HG02981 (cell line): ENCODE measurements at regions not wholly inside any gene's neighbourhood (a gene's known extent, or its start where the extent isn't known, plus 50 kb on each side); places are given as distances from the start of the nearest gene placed in this dataset.

Source experiments
- ATAC-seq: cut with Tn5 transposase; IDR thresholded peaks from one replicate; pipeline ENCODE4 v1.9.1; 2021; ENCODE audit warnings: mild to moderate bottlenecking, moderate library complexity; ENCODE audit not compliant: unreplicated experiment

DNA sequence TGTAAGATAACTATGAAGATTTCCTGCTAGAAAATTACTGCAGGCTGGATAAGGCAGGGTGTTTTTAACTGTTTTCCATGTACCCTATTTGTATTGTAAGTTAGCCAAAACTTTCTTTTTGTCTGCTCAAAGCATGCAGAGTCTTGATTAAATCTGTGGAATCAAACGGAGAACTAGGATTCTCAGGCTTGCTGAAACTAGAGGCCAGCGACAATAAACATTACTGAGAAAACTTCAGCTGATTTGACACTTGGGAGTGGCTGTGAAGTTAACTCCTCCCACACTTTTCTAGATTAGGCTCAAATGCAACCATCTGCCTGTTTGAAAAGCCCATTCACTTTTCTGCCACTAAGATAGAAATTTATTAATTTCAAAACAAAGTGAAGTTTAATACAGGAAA lies 153.2 kb upstream of the FRMD4B start:
- ATAC-seq: no peak

DNA sequence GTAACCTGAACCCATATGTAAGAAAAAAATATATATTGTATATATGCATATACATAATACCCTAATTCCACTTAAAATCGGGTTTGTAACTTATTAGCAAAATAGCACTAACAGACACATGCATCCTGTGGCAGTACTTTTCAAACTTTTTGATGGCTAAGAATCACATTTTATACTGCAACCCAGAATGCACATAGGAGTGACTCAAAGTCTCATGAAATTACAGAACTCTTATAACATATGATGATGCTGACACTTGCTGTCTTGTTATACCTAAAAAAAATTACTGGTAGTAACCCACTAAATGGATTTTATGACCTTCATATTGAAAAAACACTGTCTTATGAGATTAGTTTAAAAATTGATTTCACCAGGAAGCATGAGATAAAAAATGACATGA lies 152.4 kb upstream of the FRMD4B start:
- ATAC-seq: no peak

DNA sequence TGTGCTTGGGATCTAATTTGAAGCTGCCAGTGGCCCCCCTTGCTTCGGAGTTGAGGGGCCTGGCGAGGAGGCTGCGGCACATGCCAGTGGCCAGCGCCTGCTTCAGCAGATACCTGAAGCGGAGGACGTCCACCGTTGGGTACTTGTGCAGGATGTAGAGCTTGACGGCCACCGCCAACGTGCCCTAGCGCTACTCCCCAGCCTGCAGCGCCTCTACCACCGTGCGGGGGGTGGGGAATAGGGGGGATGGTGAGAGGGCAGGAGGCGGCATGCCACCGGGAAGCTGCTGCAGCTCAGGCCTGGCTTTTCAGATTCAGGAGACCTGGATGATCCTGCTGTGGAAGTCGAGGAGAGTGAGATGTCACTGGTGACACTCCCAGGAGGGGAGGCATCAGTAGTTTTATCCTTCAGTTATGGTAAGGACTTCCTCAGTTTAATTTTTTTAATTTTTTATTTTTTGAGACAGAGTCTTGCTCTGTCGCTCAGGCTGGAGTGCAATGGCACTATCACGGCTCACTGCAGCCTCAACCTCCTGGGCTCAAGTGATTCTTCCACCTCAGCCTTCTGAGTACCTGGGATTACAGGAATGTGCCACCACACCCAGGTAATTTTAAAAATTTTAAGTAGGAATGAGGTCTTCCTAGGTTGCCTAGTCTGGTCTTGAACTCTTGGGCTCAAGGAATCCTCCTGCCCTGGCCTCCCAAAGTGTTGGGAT lies 150.6 kb upstream of the FRMD4B start:
- ATAC-seq: no peak

DNA sequence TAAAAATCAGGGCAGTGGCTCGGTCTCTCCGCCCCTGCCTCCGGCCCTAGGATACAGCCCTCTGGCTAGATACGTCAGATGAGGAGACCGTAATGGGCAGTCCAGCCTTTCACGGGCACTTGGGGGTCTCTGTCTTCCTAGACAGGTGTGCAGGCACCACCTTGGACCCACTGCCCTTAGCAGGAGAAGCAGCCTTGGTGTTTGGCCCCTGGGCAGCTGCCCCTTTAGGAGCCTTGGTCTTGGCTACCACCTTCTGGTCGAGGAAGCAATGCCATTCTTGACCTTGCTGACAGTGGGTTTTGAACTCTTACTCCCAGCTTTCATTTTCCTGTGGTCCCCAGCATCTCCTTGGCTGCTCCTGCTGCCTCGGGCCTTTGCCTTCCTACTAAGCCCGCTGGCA lies 149.7 kb upstream of the FRMD4B start:
- no peak for ATAC-seq

DNA sequence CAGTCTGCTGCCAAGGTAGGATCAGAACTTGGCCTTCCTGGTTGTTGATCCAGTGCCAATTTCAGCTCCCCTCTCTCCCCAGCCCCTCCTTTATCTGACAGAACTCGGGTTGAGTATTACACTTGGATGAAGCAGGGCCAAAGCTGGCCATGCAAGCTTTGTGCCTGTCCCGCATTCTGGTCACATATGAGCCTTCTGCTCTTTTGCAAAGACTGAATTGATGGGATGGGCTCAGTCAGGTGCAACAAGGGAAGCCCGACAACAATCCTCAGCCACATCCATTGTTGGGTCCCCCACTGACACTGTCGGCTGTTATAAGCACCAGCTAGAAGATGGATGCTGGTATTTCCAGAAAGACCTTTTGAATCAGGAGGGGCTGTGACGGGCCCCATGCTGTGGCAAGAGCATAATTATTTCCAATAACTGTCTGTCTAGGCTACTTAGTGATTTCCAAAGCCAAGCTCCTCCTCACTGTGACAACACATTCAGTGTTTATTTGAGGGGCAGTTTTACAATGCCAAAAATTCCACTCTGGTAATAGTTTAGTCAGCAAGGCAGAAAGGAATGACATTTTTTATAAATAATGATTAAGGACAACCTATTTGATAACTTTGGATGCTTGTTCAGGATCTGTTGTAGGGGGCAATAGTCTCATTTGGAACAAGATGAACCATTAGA lies 146.8 kb upstream of the FRMD4B start:
- no peak for ATAC-seq

DNA sequence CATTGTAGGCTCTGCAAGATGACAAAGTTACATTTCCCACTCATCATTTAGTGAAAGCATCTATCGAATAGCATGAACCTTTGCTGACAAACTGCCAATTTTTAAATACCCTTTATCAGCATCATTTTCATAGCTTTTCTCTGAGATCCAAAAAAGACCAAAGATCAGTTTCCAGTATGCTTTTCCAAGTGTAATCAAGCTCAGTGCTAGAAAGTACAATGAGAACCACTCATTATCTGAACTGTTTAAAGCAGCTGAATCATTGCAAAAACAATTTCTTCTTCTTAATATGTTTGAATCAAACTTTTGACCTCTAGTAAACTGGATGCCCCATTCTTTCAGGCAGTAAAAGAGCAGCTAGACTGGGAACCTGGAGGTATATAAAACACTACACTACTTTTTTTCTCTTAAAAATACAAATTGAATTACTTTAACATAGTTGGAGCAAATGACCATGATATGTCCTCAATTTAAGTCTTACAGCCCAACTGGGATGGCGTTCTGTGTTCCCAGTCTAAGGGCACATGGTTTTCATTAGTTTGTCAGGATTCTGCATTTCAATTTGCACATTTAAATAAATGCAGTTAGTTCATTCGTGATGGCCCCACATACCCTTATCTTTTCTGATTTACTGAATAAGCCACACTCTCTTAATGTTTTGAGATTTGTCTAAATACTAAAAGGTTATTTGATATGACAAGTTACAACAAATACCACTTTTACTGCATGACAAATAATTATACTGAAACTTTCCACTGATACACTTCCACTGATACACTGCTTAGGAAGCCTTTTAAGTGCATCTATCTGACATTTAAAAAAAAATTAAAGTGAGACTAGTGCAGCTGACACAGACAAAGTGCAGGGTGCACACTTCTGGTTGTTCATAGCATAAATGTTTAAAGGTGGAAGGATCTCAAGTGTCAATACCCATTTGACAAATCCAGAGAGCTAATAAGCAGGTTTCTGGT lies 146.0 kb upstream of the FRMD4B start:
- ATAC-seq: no peak

DNA sequence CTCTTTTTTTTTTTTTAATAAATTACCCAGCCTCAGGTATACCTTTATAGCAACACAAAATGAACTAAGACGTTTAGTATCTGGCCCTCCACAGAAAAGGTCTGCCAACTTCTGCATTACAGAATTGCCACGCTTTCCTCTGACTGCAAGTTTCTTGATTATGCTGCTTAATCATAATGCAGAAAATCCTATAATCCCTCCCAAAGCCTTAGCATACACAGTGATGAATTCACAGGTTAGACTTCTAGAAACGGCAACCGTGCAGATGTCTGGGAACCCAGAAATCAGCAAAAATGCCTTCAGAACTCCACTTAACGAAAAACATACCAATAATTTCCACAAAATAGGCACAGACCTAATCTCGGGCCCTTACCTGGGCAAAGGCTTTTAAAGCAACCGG lies 144.7 kb upstream of the FRMD4B start:
- no peak for ATAC-seq

DNA sequence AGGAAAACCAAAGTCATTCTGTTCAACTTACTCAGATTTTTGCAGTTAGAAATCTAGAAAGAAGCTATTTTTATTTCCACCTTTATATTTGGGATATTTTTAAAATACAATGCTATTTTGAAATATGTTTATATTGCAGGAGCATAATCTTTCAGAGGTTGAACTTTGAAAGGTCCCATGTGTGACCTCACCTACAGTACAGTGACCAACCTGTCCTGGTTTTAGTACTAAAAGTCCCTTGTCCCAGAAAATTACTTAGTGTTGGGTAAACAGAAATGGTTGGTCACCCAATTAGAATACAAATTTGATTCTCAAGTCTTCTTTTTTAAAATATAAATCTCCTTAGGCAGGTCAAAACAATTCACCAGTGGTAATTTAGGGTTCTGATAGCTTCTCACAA lies 141.6 kb upstream of the FRMD4B start:
- ATAC-seq: no peak

DNA sequence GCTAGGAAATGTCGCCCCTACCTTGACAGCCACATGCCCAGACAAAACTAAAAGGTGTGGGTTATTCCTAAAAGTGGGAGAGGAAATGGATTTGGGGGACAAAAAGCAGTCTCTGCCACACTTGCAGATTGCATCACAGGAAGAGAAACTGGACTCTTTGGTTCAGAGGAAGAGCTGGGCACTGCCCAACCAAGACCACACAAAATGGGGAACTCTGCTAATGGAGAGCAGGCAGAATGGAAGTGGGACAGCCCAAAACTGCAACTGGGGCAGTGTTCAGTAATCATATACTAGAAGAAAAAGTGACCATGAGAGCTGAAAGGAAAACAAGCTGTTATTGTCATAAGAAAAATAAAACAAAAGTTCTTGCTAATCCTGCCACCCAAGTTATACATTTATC lies 138.9 kb upstream of the FRMD4B start:
- no peak for ATAC-seq

DNA sequence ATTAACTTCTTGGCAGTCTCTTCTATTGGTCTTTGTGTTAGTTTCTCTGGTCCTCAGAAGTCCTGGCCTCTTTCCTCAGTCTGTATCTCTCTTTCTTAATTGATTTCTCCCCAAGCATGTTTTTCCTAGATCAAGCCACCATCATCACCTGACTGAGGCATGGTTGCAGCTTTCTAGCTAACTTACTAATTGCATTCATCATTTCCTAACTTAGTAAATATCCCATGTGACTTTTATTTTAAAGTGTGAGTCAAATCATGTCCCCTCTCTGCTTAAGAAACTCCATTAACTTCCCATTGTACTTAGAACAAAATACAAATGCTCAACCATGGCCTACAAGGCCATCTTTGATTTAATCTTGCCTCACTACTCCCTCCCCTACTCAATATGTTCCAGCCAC lies 135.4 kb upstream of the FRMD4B start:
- ATAC-seq: no peak

DNA sequence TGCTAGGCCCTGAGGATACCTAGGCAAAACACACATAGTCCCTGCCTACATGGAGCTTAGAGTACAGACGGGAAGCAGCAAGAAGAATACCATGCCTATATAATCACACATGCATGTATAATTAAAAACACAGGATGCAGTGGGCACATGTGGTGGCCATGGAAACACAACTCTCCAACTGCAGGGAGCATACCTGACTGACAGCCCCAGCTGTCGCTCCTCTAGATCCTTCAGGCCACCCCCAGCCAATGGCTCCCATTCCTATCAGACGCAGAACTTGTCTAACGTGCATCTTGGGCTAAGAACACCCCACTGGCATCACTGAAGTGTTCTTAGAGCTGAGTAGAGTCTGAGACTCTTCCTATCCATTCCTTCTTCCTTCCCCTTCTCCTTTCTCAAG lies 125.5 kb upstream of the FRMD4B start:
- no peak for ATAC-seq

DNA sequence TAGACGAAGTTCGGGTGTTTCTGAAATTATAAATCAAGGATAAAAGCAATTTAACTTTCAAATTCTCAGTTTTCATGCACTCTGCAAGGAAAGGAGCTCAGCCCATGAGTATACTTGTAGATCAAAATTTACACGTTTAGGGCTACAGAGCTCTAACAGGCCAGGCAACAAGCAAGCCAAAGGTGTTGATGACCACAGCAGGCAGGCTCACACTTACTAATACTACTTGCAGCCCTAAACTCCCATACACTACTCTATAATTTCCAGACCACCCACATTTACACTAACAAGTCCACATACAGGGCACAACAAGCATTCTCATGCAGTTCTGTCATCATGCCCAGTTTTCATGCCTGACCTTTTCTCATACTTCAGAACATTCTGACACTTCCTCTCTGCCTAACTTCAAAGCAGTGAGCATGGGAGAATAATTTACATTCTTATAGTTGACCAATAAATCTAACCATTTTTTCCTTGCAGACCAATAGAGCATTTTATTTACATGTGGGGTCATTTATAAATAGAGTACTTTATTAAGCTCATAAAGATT lies 124.7 kb upstream of the FRMD4B start:
- no peak for ATAC-seq

DNA sequence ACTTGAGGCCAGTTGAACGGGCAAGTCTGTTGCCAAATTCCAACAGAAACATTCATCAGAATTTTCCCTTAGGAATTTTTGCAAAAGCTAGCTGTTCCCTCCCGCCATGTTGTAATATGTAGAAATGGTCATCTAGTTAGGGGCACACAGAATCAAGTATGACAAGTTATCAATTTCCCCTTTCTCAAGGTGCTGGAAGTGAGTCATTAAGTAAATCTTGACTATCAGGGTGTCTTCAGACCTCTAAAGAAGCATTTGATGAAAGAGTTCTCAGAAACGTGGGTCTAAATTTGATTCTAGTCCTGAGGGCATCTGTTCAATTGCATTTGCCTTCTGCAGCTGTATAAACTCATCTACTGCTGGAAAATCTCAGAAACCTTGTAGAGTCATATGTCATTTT lies 123.4 kb upstream of the FRMD4B start:
- no peak for ATAC-seq

DNA sequence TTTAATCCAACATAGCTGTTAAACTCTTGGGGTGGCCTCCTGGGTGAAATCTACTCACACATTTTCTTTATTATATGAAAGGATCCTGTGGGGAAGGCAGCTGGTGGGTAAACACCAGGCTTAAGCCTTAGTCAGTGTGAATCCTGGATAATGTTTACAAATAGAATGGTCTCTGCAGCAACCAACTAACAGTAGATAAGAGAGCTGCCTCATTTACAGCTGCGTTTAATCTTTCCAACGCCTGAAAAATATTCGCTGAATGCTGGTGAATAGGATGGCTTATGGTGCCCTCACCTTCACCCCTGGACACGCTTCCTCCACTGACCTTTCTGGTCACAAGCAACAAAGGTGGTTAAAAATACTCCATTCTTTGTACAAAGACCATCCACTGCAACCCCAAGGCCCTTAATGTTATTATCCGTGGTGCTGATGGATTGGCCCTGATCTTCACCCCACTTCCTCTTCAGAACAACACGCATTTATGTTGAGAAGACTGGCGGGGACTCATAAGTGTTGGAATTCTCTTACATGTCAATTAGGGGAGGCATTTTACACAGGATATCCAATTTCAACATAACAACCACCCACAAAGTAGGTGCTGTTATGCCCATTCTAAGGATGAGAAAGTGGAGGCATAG lies 120.0 kb upstream of the FRMD4B start:
- ATAC-seq: no peak

DNA sequence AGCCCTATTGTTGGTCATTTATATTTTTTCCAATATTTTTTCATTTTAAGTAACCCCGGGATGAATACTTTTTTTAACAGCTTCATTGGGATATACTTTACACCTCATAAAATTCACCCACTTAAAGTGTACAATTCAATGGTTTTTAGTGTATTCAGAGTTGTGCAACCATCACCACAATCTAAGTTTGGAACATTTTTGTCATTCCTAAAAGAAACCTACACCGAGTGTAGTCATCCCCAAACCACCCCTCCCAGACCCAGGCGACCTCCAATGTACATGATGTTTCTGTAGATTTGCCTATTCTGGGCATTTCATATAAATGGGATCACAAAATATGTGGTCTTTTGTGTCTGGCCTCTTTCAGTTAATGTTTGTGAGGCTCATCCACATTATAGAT lies 118.3 kb upstream of the FRMD4B start:
- ATAC-seq: no peak

DNA sequence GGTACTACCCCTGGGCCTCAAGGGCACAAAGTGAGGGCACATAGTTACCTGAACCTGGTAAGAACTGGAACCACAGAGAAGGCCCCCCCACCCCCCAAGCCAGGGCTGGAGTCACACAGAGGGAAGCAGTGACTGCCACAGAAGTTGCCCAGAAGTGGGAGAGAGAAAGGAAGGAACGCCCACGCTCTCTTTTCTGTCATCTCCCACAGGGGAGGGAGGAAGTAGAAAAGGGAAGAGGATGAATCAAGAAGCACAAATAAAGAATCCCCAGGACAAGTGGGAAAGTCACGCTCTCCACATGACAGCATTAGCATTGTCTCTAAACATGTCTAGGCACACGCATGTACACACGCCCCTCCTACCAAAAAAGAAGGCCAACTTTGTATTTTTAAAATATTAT lies 114.7 kb upstream of the FRMD4B start:
- no peak for ATAC-seq

DNA sequence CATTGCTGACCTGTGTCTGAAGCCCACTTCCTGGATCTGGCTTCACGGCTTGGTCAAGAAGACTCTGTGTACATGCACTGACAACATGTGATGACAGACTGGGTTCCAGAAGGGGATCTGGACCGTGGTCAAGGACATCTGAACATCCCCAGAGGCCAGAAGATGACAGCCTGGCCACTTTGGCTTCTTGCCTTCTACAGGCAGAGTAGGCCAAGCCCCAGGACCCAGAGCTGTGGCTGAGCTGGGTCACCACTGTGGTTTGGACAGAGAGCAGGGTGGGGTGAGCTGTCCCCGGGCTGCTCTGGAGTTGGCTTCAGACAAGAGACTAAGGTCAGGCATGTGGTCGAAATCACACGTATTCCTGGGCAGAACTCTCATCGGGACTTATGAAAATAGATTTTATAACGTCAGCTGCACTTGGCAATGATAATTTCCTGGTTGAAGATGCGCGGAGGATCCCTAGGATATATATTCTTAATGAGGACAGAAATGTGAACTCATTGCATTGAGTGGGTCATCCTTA lies 114.1 kb upstream of the FRMD4B start:
- ATAC-seq: no peak

DNA sequence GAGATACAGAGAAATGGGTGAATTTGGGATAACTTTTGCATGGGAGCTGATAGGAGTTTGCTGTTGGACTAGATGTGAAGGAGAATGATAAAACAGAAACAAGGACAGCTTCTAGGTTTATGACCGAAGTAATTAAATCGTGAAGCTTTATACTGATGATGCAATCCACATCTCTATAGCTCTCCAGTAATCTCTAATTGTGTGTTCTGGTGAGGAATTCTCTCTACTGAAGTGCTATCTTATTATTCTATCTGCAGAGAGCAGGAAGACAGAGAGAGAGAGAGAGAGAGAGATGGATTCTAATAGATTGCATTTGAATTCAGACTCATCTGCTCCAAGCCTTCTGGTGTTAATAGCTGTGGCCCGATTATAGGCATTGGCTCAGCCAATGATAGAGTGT lies 113.5 kb upstream of the FRMD4B start:
- ATAC-seq: no peak

DNA sequence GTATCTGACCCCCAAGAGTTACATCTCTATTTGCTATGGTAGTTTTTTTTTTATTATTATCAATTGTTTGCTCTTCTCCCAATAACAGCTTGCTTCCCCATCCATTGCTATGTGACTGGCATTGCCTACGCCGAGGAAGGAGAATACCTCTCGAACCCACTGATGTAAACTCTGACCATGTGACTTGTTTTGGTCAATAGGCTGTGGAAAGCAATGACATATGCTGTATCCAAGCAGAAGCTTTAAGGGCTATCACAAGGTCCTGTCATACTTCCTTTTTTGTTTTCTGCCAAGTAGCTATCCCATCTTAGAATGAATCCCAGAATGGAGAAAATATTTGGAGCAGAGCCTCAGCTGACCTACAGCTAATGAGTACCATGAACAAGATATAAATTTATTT lies 111.0 kb upstream of the FRMD4B start:
- no peak for ATAC-seq

DNA sequence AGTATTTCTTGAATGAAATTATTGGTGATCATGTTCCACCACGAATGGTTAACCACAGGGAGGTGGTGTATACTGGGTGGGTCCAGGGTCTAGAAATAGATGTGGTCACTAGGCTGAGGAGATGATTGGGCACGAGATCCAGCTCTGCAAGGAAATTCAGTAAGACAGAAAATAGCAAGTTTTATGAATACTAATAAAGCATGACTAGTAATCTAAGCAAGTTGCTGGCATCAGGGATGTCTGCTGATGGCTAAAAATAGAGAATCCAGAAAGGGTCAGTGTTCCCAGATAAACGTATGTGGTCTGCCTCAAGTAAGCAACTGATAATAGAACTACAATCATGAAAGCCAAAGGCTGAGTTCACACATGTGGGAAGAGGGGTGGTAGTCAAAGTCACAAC lies 108.3 kb upstream of the FRMD4B start:
- ATAC-seq: no peak

DNA sequence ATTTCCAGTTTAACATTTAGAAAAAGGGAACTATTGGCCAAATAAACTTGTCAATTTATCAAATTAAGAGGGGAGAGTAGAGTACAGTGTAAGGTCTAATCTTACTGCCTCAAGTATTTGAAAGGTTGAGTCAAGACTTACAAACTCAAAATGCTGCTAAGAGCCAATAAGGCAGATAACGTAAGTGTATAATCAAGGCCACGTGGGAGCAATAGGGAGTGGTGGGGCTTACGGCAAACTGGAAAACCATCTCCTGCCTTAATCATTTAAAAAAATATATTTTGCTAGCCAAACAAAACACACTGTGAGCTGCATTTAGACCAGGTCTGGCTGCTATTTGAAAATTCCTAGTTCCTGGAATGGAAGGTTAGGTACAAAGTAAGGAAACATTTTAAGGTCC lies 107.3 kb upstream of the FRMD4B start:
- ATAC-seq: no peak
